HG02884 (cell line): ENCODE measurements at regions not wholly inside any gene's neighbourhood (a gene's known extent, or its start where the extent isn't known, plus 50 kb on each side); places are given as distances from the start of the nearest gene placed in this dataset.

Experiments used
- ATAC-seq: cut with Tn5 transposase; IDR thresholded peaks from one replicate; pipeline ENCODE4 v1.9.1; 2021; ENCODE audit warnings: mild to moderate bottlenecking, moderate library complexity; ENCODE audit not compliant: unreplicated experiment

DNA sequence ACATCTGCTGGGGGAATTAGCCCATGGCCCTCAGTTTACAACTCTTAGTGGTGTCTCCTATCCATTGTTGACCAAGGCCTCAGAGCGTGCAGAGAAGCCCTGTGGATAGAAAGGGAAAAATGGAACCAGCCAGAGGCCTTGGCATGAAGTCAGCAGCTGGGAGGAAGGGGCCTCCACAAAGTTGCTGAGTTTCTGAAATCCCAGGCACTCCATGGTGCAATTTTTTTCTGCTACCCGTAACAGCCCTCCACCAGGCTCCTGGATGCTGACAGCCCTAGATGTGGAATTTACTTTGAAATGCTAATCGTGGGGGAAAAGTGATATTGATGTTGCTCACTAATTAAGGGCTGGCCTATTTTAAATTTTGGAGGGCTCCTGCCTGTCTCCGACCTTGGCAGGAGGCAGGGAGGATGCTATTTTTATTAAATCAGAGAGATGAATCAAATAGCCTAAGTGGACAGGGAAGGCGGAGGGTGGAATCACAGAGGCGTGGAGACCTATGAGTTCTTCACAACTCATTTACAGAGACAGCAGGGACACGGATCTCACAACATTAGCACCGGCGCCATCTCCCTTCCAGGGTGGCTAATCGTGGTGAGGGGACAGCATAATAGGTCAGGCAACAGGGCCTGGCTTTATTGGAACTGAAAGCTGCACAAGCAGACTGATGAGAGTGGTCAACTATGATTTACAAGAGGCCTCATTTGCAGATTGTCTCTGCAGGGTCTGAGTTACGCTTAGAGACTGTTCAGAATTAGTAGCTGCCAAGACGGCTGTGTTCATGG, 99.8 kb upstream of the WSCD2 start:
- no peak for ATAC-seq

DNA sequence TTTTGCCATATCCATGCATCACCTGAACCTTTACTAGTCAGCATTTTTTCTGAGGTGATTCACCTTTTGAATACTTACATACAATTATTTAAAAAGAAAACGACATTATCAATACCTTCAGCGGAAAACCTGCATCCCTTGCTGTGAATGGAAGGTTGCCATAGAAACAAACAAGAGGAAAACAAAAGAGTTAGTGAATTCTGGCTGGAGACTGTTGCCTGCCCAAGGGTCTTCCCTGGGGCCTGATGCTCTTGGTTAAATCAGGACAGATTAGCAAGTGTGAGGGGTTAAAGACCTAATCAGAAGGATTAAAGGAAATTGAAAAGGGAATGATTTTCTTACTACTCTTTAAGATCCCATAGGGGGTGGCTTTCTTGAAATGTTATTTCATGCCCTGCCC, 96.0 kb upstream of the WSCD2 start:
- no peak for ATAC-seq

DNA sequence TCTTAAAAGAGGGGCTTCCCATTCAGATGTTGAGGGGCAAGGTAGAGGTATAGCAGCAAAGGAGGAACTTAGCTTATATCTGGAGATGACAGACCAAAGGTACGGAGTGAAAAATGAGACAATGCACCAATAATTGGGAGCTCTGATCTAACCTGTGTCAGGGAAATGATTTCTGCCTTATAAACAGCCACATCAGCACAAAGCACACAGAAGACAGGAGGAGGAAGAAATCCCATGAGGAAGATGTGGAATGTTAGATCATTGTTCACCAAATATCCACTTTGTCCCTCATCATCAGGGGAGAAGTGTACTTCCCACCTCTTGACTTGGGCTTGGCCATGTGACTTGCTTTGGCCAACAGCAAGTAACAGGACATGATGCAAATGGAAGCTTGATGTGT, 93.7 kb upstream of the WSCD2 start:
- no peak for ATAC-seq

DNA sequence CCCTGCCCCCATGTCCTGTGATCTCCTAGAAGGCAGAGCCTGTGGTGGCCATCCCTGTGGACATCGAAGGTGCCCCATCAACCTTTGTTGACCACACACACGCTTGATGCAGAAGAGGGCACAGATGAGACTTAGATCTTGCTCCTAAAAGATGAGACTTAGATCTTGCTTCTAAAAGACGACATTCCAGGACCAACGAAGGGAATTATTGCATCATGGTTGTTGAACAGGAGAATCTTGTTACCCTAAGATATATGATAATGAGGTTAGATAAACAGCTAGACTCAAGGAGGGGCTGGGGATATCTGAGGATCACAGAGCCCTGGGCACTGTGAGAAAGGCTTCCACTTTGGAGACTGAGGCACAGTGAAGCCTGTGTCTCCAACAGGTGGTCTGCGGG, 91.1 kb upstream of the WSCD2 start:
- no peak for ATAC-seq

DNA sequence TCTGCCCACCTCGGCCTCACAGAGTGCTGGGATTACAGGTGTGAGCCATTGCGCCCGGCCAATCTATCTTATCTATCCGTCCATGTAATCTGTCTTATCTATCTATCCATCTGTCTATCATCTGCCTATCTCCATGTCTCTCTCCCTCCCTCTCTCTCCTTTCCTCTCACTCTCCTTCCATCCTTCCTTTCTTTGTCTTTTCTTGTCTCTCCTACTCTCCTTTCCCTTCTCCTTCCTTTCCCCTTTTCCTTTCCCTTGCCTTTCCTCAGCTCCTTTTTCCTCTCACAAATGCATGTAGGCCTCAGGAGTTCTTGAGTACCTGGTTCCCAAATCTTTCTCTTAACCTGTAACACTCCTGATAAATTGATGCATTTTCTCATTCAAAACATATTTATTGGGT, 89.3 kb upstream of the WSCD2 start:
- no peak for ATAC-seq

DNA sequence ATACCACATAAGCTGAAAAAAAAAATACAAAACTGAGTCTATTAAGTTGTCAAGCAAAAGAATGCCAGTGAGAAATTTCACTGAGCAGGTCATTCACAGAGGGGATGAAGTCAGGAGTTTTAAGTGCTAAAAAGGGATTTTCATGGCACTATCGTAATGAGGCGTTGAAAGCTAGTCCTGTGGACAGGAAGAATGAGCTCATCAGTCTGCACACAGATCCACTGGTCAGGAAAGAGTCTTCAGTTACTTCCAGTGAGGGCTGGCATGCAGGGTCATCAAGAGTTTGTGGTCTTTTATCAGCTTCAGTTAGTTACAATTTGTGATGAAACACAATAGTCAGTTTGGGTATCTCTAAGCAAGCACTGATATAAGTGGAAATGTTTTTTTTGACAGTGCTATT, 88.1 kb upstream of the WSCD2 start:
- no peak for ATAC-seq

DNA sequence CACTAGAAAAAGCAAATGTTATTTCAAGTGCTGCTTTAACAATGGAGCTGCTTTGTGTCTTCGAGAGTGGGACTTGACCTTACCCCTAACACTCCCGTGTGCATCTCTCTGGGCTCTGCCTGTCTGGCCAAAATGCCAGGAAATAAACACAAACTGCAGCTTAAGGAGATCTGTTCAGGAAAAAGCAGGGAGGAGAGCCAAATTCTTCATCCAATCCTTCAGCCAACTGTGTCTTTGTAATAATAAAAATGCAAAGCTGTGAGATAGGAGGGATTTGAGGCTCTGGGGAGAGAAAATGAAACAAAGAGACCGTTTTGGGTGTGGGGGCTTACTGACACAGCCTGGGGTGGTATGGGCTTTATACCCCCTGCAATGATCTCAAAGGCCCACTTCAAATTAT, 85.8 kb upstream of the WSCD2 start:
- ATAC-seq, result no peak

DNA sequence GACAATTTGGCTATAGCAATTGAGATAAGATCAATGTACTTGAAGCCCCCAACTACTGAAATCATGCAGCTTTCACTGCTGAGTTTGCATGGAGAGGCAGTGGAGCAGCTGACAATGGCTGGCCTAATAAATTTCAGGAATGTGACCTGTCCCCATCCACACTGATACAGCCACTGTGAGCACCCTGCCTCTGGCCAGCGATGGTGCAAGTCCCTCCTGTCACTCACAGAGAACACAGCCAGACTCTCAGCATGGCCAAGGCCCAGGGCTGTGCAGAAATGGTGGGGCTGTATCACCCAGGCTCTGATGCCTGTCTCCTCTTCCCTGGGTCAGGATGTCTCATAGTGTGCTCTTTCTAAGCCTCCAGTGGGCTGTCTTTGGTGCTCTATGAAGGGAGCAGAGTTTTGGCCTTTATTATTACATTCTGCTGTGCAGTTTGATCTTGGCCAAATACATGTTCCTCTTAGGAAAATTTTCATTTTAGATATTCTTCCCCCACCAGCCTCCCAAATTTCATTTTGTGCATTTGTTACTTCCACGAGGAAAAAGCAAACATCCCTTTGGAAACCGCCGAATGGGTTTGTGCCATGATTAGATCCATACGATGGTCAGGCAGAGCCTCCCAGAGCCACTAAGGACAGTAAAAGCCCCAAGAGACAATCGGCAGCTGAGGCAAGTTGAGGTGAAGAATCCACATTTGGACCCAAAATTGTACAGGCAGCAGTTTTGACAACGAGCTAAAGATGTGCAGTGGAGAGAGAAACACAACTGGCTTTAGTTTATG, 85.1 kb upstream of the WSCD2 start:
- ATAC-seq, result no peak

DNA sequence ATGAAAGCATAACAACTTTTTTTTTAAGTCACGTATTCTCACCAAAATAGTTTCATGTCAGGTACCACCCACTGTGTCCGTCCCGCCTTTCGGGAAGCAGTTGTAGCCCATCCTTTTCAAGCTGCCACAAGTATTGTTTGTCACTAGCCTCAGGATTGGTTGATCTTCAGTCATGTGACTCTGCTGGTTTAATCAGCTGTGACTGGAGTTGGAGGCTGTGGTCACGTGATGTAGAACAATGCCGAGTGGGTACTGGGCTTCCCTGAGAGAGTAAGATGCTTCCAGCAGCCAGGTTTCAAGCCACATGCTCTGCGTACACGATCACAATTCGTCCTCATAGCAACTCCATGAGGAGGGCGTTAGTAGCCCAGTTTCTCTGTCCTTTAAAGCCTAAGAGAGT, 83.0 kb upstream of the WSCD2 start:
- no peak for ATAC-seq

DNA sequence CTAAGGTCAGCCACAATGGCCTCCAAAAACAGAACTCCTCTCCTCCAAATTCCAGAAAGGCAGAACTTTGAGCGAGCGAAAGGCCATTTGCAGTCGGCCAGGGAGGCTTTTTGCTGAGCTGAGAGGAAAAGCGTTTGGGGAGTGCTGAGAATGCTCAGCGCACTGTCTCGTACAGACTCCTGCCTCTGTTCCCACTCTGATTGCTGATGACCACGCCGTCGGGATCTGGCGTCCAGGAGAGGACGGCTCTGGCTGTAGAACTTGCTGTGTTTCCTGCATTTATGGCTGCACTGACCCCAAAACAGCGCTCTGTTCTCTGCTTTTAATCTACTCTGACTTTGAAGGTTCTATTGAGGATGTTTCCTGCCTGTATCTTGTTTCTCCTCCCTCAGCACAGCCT, 82.4 kb upstream of the WSCD2 start:
- ATAC-seq, result no peak

DNA sequence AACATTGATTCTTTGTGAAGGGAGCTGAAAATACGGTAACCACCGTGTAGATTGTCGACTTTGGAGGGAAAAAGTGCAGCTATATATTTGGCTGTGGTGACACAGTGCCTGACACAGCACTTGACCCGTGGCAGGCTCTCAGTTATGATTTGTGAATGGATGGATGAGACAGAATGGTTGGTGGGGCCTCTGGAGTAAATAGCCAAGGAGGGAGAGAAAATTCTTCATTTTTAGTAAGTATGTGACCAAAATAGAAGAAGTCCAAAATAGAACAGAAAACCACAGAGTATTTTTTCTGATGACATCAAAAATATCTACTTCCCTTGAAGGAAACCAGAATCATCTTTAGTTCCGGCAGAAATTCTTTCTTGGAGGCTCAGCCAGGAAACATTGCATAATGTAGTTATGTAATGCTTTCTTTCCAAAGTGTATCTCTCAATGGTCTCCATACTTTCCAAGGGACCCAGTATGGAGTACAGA, 82.0 kb upstream of the WSCD2 start:
- ATAC-seq, result no peak

DNA sequence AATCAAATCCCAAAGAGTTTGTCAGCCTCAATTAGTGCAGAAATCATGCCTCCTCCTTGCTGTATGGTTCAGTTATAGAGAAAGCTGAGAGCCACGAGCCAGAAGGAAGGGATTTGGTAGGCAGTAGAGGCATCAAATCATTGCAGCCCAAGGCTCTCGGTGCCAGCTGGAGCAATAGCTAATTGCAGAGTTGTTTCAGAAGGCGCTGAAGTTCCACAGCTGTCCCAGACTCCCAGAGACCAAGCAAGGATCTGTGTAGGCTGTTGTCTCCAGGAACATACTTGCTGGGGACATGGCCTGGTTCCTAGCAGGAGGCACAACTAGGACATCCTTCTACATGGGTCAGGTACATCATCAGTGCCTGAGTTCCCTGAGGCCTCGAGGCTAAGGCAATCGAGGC, 80.4 kb upstream of the WSCD2 start:
- no peak for ATAC-seq

DNA sequence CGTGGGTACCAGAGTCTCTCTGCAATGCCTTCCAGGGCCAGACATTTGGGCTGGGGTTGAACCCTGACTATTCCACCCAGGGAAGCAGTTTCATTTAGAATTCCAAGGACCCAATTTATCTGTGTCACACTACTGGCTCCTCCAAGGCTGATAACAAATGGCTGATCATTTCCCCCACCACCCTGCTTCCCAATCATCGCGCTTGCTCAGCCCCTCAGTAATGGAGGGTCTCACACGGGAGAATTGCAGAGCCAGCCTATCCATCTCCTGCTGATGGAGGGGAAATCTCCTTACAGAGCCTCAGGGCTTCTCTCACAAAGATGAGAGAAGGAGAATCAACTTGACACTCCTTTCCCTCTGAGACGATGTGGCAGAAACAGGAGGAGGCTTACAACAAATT, 78.4 kb upstream of the WSCD2 start:
- ATAC-seq, result no peak

DNA sequence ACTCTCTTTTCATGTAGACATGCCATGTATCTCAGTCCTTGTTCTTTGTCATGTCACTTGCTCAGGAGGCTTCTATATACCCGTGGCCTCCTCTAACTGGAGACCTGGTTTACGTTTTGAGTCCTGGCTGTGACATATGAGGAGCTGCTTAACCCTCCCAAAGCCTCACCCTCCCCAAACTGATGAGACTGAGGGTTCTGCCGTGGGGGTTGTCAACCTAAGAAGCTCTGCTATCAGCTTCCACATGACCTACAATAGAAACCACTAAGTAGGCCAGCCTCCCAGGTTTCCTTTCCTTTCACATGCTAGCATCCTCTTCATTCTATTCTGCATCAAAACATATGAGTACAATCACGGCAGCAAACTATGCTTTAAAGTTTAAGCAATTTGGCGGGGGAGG, 76.8 kb upstream of the WSCD2 start:
- no peak for ATAC-seq

DNA sequence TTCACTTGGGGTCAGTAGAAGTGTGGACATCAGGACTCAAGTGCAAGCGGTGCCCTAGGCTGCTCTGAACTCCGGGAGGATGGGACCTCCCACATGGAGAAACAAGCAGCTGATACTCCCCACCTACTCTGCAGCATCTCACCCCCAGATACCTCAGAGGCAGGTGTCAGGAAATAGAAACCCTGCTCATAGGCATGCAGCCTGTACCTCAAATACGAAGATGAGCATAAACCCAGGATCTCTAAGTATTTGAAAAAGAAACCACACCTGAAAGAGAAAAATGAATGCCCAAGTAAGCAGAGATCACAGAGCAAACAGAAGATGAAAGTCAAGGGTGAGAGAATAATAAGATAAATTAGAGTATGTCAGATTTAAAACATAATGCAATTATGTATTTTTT, 75.6 kb upstream of the WSCD2 start:
- ATAC-seq, result no peak

DNA sequence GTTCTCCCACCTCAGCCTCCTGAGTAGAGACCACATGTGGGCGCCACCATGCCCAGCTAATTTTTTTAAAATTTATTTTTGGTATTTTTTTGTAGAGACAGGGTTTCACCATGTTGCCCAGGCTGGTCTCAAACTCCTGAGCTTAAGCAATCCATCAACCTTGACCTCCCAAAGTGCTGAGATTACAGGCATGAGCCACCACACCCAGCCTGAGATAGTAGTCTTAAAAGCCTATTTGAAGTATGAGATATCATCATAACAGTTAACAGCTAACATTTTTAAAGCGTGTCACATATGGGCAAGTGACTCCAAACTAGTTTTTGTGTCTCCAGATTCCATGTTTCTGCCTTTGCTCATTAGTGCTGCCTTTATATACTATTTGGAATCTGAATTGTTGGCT, 74.6 kb upstream of the WSCD2 start:
- ATAC-seq, result no peak

DNA sequence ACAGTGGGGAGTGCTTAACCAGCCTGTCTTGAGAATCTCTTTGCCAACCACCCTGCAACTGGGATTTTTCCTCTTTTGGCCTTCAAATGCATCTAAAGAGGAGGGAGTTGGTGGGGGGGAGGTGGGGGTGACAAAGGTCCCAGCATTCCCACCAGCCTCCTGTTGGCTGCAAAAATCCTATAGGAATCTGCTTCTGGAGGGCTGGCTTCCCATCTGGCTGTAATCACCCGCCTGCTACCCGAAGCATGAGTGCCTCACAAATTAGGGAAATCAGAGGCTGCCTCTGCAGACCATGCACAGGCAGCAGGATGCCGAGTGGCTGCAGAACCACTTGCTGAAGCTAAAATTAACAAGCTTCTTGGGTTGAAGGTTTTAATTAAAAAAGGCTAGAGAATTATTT, 73.9 kb upstream of the WSCD2 start:
- ATAC-seq, result no peak

DNA sequence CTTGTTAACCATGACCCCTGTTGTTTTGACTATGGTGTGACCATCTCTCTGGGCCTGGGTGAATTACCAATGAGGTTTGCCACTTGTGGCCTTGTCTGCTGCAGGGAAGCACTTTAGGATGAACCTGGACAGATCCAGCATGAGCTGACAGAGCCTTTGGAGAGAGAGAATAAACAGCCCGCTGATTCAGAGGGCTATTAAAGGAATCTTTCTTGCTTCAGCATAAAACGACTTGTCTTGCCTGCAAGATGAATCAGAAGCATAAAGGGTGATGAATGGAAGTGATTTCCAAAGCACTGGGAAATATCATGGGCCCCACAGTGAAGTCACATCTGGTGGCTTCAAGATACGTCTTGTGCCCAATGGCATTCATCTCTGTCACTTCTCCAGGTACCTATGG, 69.0 kb upstream of the WSCD2 start:
- no peak for ATAC-seq

DNA sequence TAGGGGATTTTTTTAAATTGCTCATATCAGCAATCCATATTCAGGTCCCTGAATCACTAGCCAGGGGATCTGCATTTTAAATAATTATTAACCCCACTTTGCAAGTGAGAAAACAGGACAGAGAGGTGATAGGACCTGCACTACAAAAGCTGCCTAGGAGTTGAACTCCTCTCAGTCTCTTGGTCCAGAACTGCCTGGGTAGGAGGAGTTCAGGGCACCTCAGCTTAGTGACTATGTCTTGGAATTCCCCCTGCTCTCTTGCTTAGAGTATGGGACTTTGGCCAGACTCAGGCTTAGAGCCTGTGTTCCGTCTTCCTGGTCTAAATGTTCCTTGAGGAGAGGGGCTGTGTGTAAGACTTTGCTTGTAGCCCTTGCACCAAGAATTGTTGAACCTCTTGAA, 68.2 kb upstream of the WSCD2 start:
- ATAC-seq, result no peak

DNA sequence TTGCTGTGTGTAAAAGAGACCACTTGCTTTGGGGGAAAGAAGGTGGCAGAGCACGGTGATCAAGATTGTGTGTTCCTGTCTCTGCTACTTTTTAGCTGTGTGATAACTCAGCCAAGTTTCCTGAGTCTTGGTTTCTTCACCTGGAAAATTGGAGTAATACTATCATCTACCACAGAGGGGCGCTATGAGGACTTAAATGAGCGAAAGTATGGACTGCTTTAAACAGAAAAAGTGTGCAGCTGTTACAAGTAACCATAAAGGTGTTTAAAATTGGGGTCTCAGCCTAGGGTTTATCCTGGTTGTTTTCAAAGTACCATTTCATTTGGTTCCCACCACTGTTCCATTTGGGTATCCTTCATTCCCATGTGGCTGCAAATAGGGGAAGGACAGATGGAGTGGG, 65.9 kb upstream of the WSCD2 start:
- no peak for ATAC-seq

DNA sequence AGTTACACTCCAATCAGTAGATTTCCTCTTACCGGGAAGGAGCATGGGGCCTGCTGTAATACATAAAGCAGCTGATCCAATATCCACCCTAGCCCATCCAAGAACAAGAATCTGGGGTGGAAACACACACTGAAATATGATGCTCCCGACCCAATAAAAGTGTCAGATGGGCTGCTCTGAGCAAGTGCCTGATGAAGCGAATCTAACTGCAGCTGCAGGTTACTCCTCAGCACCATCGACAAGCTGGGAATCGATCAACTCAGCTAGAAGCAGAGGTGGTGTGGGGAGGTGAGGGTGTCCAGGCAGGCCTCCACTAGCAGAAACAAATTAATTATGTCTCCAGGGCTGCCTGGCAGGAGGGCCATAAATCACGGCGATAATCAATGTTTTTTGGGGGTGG, 64.0 kb upstream of the WSCD2 start:
- ATAC-seq, result no peak
